HEK293T (cell line): ENCODE measurements at regions not wholly inside any gene's neighbourhood (a gene's known extent, or its start where the extent isn't known, plus 50 kb on each side); places are given as distances from the start of the nearest gene placed in this dataset.

ENCODE experiments used
- CTCF ChIA-PET: fragments of 350-600 bp; formaldehyde crosslinking; extraction: SDS; loops from one replicate; lab custom pipeline; 2021; ENCODE audit warnings: antibody characterized with exemption, inconsistent platforms; lab: Yijun Ruan, JAX
- POLR2A ChIA-PET: fragments of 350-600 bp; formaldehyde crosslinking; extraction: SDS; loops from one replicate; lab custom pipeline; 2020; ENCODE audit warnings: antibody characterized with exemption, inconsistent platforms; lab: Yijun Ruan, JAX
- DNase-seq: peaks from one replicate; pipeline ENCODE4 v3.0.0; 2012; ENCODE audit warnings: mixed read lengths; ENCODE audit errors: extremely low spot score
- ARNT ChIP-seq: fragments of 450-650 bp; IDR thresholded peaks from 2 replicates; pipeline ENCODE4 v1.6.1; 2017; ENCODE audit warnings: mild to moderate bottlenecking
- BHLHE40 ChIP-seq: fragments of 450-650 bp; IDR thresholded peaks from 2 replicates; pipeline ENCODE4 v1.6.1; 2016; ENCODE audit warnings: mild to moderate bottlenecking, moderate library complexity, borderline replicate concordance
- CTBP1 ChIP-seq: fragments of 450-650 bp; IDR thresholded peaks from 2 replicates; pipeline ENCODE4 v1.6.1; 2016; ENCODE audit warnings: borderline replicate concordance
- ELF4 ChIP-seq: fragments of 450-650 bp; IDR thresholded peaks from 2 replicates; pipeline ENCODE4 v1.6.1; 2017; ENCODE audit warnings: antibody characterized with exemption
- FOXA1 ChIP-seq: fragments of 450-650 bp; IDR thresholded peaks from 2 replicates; pipeline ENCODE4 v1.6.1; 2016; ENCODE audit warnings: mild to moderate bottlenecking
- FOXK2 ChIP-seq: fragments of 450-650 bp; IDR thresholded peaks from 2 replicates; pipeline ENCODE4 v1.6.1; 2016; ENCODE audit warnings: mild to moderate bottlenecking
- FOXM1 ChIP-seq: fragments of 450-650 bp; IDR thresholded peaks from 2 replicates; pipeline ENCODE4 v1.6.1; 2017; ENCODE audit warnings: mild to moderate bottlenecking, borderline replicate concordance
- HDGF ChIP-seq: fragments of 450-650 bp; IDR thresholded peaks from 2 replicates; pipeline ENCODE4 v1.6.1; 2017; ENCODE audit warnings: antibody characterized with exemption, borderline replicate concordance
- L3MBTL2 ChIP-seq: fragments of 450-650 bp; conservative IDR thresholded peaks from 2 replicates; pipeline ENCODE4 v1.6.1; 2016; ENCODE audit warnings: mild to moderate bottlenecking
- LEF1 ChIP-seq: fragments of 450-650 bp; IDR thresholded peaks from 2 replicates; pipeline ENCODE4 v1.6.1; 2017; ENCODE audit warnings: mild to moderate bottlenecking, borderline replicate concordance
- NFRKB ChIP-seq: fragments of 450-650 bp; IDR thresholded peaks from 2 replicates; pipeline ENCODE4 v1.6.1; 2016; ENCODE audit warnings: mild to moderate bottlenecking, moderate library complexity
- SP1 ChIP-seq: fragments of 450-650 bp; IDR thresholded peaks from 2 replicates; pipeline ENCODE4 v1.6.1; 2017
- SUZ12 ChIP-seq: fragments of 450-650 bp; IDR thresholded peaks from 2 replicates; pipeline ENCODE4 v1.6.1; 2016; ENCODE audit warnings: mild to moderate bottlenecking
- TARDBP ChIP-seq: fragments of 450-650 bp; IDR thresholded peaks from 2 replicates; pipeline ENCODE4 v1.6.1; 2016
- ZNF384 ChIP-seq: fragments of 450-650 bp; IDR thresholded peaks from 2 replicates; pipeline ENCODE4 v1.6.1; 2016
- TF ChIP-seq, protein P1 (sequence below): fragments of 450-650 bp; IDR thresholded peaks from 2 replicates; pipeline ENCODE4 v1.6.1; 2016

DNA sequence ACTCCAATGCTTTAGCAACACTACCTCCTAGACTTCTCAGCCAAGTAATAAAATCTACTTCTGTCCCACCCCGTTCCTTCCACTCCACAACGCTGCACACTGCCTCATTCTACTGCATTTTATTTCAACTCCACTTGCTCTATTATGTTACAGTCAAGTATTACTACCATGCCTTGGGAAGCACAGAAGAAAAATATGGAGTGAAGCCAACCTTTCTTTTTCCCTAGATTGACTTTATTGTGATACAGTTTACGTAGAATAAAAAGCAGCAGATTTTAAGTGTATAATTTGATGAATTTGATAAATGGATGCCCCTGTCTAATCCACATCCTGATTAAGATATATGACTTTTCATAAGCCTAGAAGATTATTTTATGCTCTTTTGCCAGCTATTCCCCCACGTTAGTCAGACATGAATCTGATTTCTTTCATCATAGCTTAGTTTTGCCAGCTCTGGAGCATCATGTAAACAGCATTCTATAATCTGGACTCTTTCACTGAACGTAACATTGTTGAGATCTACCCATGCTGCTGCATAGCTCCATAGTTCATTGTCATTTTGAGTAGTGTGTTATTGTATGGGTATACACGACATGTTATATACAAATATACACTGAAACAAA, 676.8 kb upstream of the RAB6C start:
- DNase-seq, result no peak
- no peak for TF ChIP-seq ARNT
- TF ChIP-seq ZNF384, result no peak
- TF ChIP-seq, protein P1, sequence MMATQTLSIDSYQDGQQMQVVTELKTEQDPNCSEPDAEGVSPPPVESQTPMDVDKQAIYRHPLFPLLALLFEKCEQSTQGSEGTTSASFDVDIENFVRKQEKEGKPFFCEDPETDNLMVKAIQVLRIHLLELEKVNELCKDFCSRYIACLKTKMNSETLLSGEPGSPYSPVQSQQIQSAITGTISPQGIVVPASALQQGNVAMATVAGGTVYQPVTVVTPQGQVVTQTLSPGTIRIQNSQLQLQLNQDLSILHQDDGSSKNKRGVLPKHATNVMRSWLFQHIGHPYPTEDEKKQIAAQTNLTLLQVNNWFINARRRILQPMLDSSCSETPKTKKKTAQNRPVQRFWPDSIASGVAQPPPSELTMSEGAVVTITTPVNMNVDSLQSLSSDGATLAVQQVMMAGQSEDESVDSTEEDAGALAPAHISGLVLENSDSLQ, result no peak
- no peak for TF ChIP-seq FOXK2
- no peak for TF ChIP-seq TARDBP
- TF ChIP-seq SUZ12, result no peak
- TF ChIP-seq CTBP1, result no peak
- TF ChIP-seq NFRKB, result no peak
- no peak for TF ChIP-seq FOXM1
- no peak for TF ChIP-seq HDGF
- no peak for TF ChIP-seq LEF1
- no peak for TF ChIP-seq SP1
- no peak for TF ChIP-seq L3MBTL2
- no peak for TF ChIP-seq ELF4
- TF ChIP-seq BHLHE40, result no peak
- TF ChIP-seq FOXA1, result no peak
- POLR2A ChIA-PET, result no interaction called here
- CTCF ChIA-PET, result no interaction called here

GRCh38 chr2:129314120-129314519, 665.3 kb upstream of the RAB6C start:
- TF ChIP-seq ZNF384, result no peak
- no peak for TF ChIP-seq LEF1
- no peak for TF ChIP-seq SUZ12
- no peak for TF ChIP-seq SP1
- TF ChIP-seq, protein P1, result no peak
- TF ChIP-seq ARNT, result no peak
- no peak for TF ChIP-seq FOXM1
- TF ChIP-seq HDGF, result no peak
- TF ChIP-seq FOXK2, result no peak
- TF ChIP-seq ELF4, result no peak
- TF ChIP-seq L3MBTL2, result no peak
- no peak for TF ChIP-seq NFRKB
- TF ChIP-seq BHLHE40, result no peak
- no peak for TF ChIP-seq CTBP1
- TF ChIP-seq TARDBP, result no peak
- no peak for TF ChIP-seq FOXA1
- POLR2A ChIA-PET, result no interaction called here
- DNase-seq, result no peak
- CTCF ChIA-PET, result no interaction called here

- DNase-seq, result no peak
- no peak for TF ChIP-seq SP1
- TF ChIP-seq ZNF384, result no peak
- TF ChIP-seq BHLHE40, result no peak
- ChIA-PET POLR2A (no interaction called here), CTCF (no interaction called here)
Measured at GRCh38 chr2:129318581-129319421, 660.7 kb upstream of the RAB6C start.

DNA sequence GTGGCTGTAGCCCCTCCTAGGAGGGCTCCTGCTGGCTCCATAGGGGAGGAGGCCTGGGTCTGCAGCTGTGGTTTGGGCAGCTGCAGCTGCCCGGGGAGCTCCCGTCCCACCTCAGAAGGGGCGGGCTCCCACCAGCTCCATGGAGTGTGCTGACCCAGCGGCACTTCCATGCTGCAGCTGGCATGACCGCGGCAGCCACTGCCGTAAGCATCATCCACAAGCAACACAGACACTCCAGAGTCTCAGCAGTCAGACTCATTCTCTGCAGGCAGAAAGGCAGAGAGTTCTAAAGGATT, 660.1 kb upstream of the RAB6C start:
- no peak for TF ChIP-seq ELF4
- no peak for TF ChIP-seq FOXA1
- TF ChIP-seq LEF1, result no peak
- no peak for TF ChIP-seq SP1
- TF ChIP-seq FOXM1, result no peak
- TF ChIP-seq, protein P1, result no peak
- TF ChIP-seq L3MBTL2, result no peak
- TF ChIP-seq HDGF, result no peak
- no peak for TF ChIP-seq NFRKB
- TF ChIP-seq FOXK2, result no peak
- no peak for TF ChIP-seq ZNF384
- no peak for TF ChIP-seq ARNT
- no peak for TF ChIP-seq SUZ12
- ChIA-PET POLR2A (no interaction called here), CTCF (no interaction called here)
- no peak for DNase-seq

DNA sequence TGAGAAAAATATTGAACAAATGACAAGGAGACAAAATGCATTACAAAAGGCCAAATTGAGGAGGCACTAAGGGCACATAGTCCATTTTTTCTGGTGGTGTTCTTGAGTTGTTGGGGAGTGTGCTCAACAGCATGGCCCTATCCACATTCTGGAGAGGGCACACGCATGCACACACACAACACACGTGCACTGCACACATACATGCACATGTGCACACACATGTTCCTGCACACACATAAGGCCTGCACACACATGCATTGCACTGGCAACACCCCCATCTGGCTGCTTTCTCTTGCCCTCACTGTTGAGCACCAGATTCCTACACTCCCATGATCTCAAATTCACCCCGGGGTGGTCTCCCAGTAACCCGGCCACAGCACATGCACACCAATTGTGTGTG, 659.2 kb upstream of the RAB6C start:
- POLR2A ChIA-PET, result no interaction called here
- TF ChIP-seq NFRKB (no peak), CTBP1 (no peak), FOXA1 (no peak), ELF4 (no peak), TARDBP (no peak), ARNT (no peak), HDGF (no peak), BHLHE40 (no peak), SUZ12 (no peak), LEF1 (no peak), L3MBTL2 (no peak), SP1 (no peak), FOXK2 (no peak), FOXM1 (no peak), ZNF384 (no peak)
- TF ChIP-seq, protein P1, result no peak
- no peak for DNase-seq
- CTCF ChIA-PET, result no interaction called here
